PC-9 (cell line): ENCODE measurements at regions not wholly inside any gene's neighbourhood (a gene's known extent, or its start where the extent isn't known, plus 50 kb on each side); places are given as distances from the start of the nearest gene placed in this dataset.

ENCODE experiments used
- BruUV-seq: library from RNA; stranded (reverse); fragments of 400-500 nt; replicated peaks from 2 replicates; lab custom pipeline; 2021; lab: Mats Ljungman, UMichigan
- CTCF ChIA-PET: fragments of 300-600 bp; sonication (Branson Sonifier 250); formaldehyde crosslinking; loops from one replicate; lab custom pipeline; 2022; ENCODE audit warnings: antibody characterized with exemption; lab: Charles Lee
- POLR2A ChIA-PET: fragments of 300-600 bp; sonication (Branson Sonifier 250); formaldehyde crosslinking; loops from one replicate; lab custom pipeline; 2022; ENCODE audit warnings: antibody characterized with exemption; ENCODE audit not compliant: unreplicated experiment; lab: Charles Lee
- DNase-seq, 2 experiments: peaks; one replicate each; pipeline versions ENCODE4 v3.0.0 to v3.0.0-alpha.2; 2015 to 2022; ENCODE audit warnings: mixed read lengths in 1 of 2
- H2AFZ ChIP-seq: fragments of 200-600 bp; sonication (generic); 2 replicates; pipeline ENCODE4 v1.8.1; 2017; ENCODE audit warnings: antibody characterized with exemption
- H3F3A ChIP-seq: fragments of 200-600 bp; sonication (generic); 2 replicates; pipeline ENCODE4 v1.8.1; 2017; ENCODE audit warnings: antibody characterized with exemption, mild to moderate bottlenecking, low read depth; ENCODE audit not compliant: insufficient read depth
- H3K27ac ChIP-seq: fragments of 200-600 bp; sonication (generic); 2 replicates; pipeline ENCODE4 v1.6.1; 2016; ENCODE audit warnings: mixed run types
- H3K27me3 ChIP-seq: fragments of 200-600 bp; sonication (generic); 2 replicates; pipeline ENCODE4 v1.6.1; 2016; ENCODE audit warnings: low read depth, mixed run types; ENCODE audit not compliant: insufficient read depth
- H3K36me3 ChIP-seq: fragments of 200-600 bp; sonication (generic); 2 replicates; pipeline ENCODE4 v1.6.1; 2016; ENCODE audit warnings: low read depth, mixed run types
- H3K4me1 ChIP-seq: fragments of 200-600 bp; sonication (generic); replicated peaks from 2 replicates; pipeline ENCODE4 v1.6.1; 2016; ENCODE audit warnings: mixed run types; ENCODE audit not compliant: insufficient read depth
- H3K4me2 ChIP-seq: fragments of 200-600 bp; sonication (generic); 2 replicates; pipeline ENCODE4 v1.6.1; 2017; ENCODE audit warnings: mixed run types
- H3K4me3 ChIP-seq: fragments of 200-600 bp; sonication (generic); 2 replicates; pipeline ENCODE4 v1.6.1; 2016; ENCODE audit warnings: mixed run types
- H3K79me2 ChIP-seq: fragments of 200-600 bp; sonication (generic); 2 replicates; pipeline ENCODE4 v1.6.1; 2017; ENCODE audit warnings: low read depth, mixed run types
- H3K9me2 ChIP-seq: fragments of 200-600 bp; sonication (generic); 2 replicates; pipeline ENCODE4 v1.8.1; 2017; ENCODE audit warnings: mild to moderate bottlenecking; ENCODE audit not compliant: insufficient read depth
- H3K9me3 ChIP-seq: fragments of 200-600 bp; sonication (generic); 2 replicates; pipeline ENCODE4 v1.8.1; 2016; ENCODE audit warnings: low read depth; ENCODE audit not compliant: insufficient read depth
- H4K20me1 ChIP-seq: fragments of 200-600 bp; sonication (generic); 2 replicates; pipeline ENCODE4 v1.8.1; 2017; ENCODE audit not compliant: insufficient read depth
- EZH2 ChIP-seq: fragments of 200-600 bp; sonication (generic); IDR thresholded peaks from 2 replicates; pipeline ENCODE4 v1.8.0; 2017; ENCODE audit warnings: antibody characterized with exemption, low read depth
- intact Hi-C: fragments of 100-400 bp; cut with micrococcal nuclease; formaldehyde crosslinking; loops from one replicate; pipeline ENCODE4 v1.10.0; 2022; ENCODE audit not compliant: unreplicated experiment
- TF ChIP-seq, protein P1 (sequence below): fragments of 200-600 bp; sonication (generic); conservative IDR thresholded peaks from 2 replicates; pipeline ENCODE4 v1.6.1; 2017; ENCODE audit warnings: mixed run types, antibody characterized with exemption, mild to moderate bottlenecking, moderate library complexity

DNA sequence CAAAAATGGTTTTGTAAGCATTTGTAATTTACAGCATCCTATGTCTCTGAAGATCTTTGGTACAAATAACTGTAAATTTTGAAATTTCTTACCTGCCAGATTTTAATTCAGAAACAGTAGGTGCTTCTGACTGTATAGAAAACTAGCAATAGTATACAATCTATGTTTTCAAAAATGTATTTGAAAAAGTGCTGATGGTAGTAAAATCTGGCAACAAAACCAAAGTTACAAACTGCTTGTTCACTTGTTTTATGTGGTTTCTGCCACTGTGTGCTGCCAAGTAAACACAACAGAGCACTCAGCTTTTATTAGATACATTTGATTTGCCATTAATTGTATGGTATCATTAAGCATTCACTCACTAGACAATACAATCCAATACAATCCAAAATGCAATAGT, 206.1 kb downstream of the CPE start:
- no TSS peak for BruUV-seq
- H3K4me2 ChIP-seq, result no peak overlapping the region

DNA sequence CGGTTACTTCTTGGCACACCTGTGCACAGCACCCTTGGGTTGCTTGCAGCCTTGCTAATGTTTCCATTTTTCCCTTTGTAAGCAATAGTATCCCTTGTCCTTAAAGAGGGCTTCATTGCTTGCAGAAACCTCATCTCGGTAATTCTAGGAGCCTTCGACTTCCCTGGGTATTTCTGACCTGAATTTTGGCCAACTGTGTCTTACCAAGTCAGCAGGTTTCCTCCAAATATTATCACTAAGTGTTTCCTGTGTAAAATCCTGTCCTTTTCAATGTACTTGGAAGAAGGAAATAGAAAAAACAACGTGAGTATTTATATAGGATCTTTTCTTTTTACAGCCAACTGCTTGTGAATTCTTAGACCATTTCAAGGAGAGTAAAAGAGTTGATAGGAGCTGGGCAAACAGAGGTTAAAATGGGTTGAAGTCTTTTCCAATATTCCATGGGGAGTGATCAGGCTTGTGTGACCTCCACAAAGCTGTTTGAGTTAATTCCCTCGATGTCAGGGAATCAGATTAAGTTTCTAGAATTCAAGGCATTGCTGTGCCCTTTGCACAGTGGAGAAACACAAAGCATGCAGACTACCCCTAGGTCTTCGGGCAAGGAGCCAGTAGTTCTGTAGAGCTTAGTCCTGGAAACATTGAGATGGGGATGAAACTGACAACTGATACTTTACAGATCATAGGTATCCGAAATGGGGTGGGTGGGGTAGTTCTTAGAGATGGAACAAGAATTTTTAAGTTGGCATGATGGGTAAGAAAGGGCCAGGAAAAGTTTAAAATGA, 209.9 kb downstream of the CPE start:
- H3K4me1 ChIP-seq, result no peaks in the 10 kb centered on the region
- POLR2A ChIA-PET, result interaction anchor here (0.8 kb wide), 1 partner anchor 273 kb away, joined by 5 read pairs; no protein-coding TSS in a partner anchor
- DNase-seq, result no peak
- no peak overlapping the region for H2AFZ ChIP-seq
- H3F3A ChIP-seq, result no peaks in the 10 kb centered on the region
- no peak overlapping the region for H3K27ac ChIP-seq
- H3K36me3 ChIP-seq, result no peaks in the 10 kb centered on the region
- no peaks in the 10 kb centered on the region for H3K79me2 ChIP-seq
- H4K20me1 ChIP-seq, result no peaks in the 10 kb centered on the region
- no TSS peak for BruUV-seq
- H3K27me3 ChIP-seq, result no peaks in the 10 kb centered on the region
- intact Hi-C loops, result no loop called here
- H3K4me2 ChIP-seq, result no peak overlapping the region
- TF ChIP-seq, protein P1, sequence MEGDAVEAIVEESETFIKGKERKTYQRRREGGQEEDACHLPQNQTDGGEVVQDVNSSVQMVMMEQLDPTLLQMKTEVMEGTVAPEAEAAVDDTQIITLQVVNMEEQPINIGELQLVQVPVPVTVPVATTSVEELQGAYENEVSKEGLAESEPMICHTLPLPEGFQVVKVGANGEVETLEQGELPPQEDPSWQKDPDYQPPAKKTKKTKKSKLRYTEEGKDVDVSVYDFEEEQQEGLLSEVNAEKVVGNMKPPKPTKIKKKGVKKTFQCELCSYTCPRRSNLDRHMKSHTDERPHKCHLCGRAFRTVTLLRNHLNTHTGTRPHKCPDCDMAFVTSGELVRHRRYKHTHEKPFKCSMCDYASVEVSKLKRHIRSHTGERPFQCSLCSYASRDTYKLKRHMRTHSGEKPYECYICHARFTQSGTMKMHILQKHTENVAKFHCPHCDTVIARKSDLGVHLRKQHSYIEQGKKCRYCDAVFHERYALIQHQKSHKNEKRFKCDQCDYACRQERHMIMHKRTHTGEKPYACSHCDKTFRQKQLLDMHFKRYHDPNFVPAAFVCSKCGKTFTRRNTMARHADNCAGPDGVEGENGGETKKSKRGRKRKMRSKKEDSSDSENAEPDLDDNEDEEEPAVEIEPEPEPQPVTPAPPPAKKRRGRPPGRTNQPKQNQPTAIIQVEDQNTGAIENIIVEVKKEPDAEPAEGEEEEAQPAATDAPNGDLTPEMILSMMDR, result no peak
- no peaks in the 10 kb centered on the region for H3K9me3 ChIP-seq
- no peaks in the 10 kb centered on the region for H3K9me2 ChIP-seq
- CTCF ChIA-PET, result no interaction called here
- no peak overlapping the region for H3K4me3 ChIP-seq

More for the DNA sequence above, 206.1 kb downstream of the CPE start:
- Histone ChIP-seq H3F3A (no peaks in the 10 kb centered on the region), H3K36me3 (no peaks in the 10 kb centered on the region), H2AFZ (no peak overlapping the region), H3K27ac (no peak overlapping the region), H3K9me2 (no peaks in the 10 kb centered on the region), H3K79me2 (no peaks in the 10 kb centered on the region), H3K4me3 (no peak overlapping the region), H3K4me1 (no peaks in the 10 kb centered on the region), H4K20me1 (no peaks in the 10 kb centered on the region), H3K27me3 (no peaks in the 10 kb centered on the region), H3K9me3 (no peaks in the 10 kb centered on the region)
- TF ChIP-seq EZH2, result no peak
- TF ChIP-seq, protein P1, result no peak
- intact Hi-C loops, result no loop called here
- CTCF ChIA-PET, result no interaction called here
- POLR2A ChIA-PET, result no interaction called here
- DNase-seq, result no peak

DNA sequence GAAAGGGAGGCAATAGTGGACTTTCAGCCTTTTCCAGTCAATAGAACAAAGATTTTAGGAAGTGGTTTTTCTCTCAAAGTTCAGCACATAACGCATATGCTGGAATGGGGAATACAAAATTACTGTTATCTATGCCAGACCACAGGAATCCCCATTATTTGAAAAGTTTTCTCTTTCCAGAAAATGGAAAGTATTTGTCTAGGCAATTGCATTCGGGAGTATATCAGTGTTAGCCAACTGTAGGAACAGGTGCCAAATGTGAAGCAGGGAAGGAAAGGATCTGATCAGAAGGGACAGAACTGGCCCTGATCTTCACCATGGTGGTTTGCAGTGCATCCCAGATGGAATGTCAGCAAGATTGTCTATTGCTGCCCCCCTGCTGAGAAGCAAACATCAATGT, 213.6 kb downstream of the CPE start:
- Histone ChIP-seq H3K4me1 (no peaks in the 10 kb centered on the region), H2AFZ (no peak overlapping the region), H3K79me2 (no peaks in the 10 kb centered on the region), H3K4me2 (no peak overlapping the region), H3K36me3 (no peaks in the 10 kb centered on the region), H3K9me2 (no peaks in the 10 kb centered on the region), H3K9me3 (no peaks in the 10 kb centered on the region), H3K27me3 (no peaks in the 10 kb centered on the region), H3K4me3 (no peak overlapping the region), H3F3A (no peaks in the 10 kb centered on the region), H4K20me1 (no peaks in the 10 kb centered on the region), H3K27ac (no peak overlapping the region)
- ChIA-PET POLR2A (no interaction called here), CTCF (no interaction called here)
- DNase-seq, result no peak
- TF ChIP-seq, protein P1, result no peak
- TF ChIP-seq EZH2, result no peak
- intact Hi-C loops, result no loop called here
- BruUV-seq, result no TSS peak
